GM13977 (cell line): ENCODE measurements at regions not wholly inside any gene's neighbourhood (a gene's known extent, or its start where the extent isn't known, plus 50 kb on each side); places are given as distances from the start of the nearest gene placed in this dataset.

Experiments used
- DNase-seq: peaks from one replicate; pipeline ENCODE4 v3.0.0; 2012; ENCODE audit warnings: low spot score
- in situ Hi-C: fragments of 300-500 bp; cut with MboI; formaldehyde crosslinking; loops from one replicate; pipeline ENCODE4 v1.12.0; 2022; ENCODE audit warnings: low sequenced_read_pairs, low pct_unique_long_range_greater_than_20kb, mixed read lengths, inconsistent platforms; ENCODE audit not compliant: unreplicated experiment
- TF ChIP-seq, protein P1 (sequence below): IDR thresholded peaks from 2 replicates; pipeline ENCODE4 v1.5.1; 2012; ENCODE audit warnings: mild to moderate bottlenecking, control low read depth; ENCODE audit not compliant: insufficient read depth; ENCODE audit errors: extremely low read depth, missing control alignments

GRCh38 chr9:86452201-86452828 lies 98.1 kb upstream of the TUT7 start:
- TF ChIP-seq, protein P1, sequence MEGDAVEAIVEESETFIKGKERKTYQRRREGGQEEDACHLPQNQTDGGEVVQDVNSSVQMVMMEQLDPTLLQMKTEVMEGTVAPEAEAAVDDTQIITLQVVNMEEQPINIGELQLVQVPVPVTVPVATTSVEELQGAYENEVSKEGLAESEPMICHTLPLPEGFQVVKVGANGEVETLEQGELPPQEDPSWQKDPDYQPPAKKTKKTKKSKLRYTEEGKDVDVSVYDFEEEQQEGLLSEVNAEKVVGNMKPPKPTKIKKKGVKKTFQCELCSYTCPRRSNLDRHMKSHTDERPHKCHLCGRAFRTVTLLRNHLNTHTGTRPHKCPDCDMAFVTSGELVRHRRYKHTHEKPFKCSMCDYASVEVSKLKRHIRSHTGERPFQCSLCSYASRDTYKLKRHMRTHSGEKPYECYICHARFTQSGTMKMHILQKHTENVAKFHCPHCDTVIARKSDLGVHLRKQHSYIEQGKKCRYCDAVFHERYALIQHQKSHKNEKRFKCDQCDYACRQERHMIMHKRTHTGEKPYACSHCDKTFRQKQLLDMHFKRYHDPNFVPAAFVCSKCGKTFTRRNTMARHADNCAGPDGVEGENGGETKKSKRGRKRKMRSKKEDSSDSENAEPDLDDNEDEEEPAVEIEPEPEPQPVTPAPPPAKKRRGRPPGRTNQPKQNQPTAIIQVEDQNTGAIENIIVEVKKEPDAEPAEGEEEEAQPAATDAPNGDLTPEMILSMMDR = no peak
- in situ Hi-C loops = no loop called here
- DNase-seq = no peak

GRCh38 chr9:86449246-86449645 lies 95.0 kb upstream of the TUT7 start:
- in situ Hi-C loops = loop anchor here (25.0 kb wide), 1 partner anchor 863 kb away; no protein-coding TSS in a partner anchor
- DNase-seq = no peak
- TF ChIP-seq, protein P1 = no peak

DNA sequence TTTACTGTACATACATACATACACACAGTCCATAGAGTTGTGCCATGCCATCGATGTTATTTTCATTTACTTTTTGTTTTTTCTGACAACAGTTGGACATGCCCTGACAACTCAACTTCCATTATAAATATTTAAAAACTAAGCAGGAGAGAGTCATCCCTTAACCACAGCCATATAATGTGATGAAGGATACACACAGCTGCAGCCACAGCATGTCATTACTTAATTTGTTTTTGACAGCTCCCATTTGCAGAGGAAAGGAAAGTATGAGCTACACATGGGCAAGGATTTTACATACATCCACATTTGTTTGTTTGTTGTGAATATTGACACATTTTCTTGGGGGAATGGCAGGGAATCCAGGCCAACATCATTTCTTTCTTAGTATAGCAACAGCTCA lies 91.5 kb upstream of the TUT7 start:
- DNase-seq = no peak
- in situ Hi-C loops = loop anchor here (25.0 kb wide), 1 partner anchor 867 kb away; no protein-coding TSS in a partner anchor
- TF ChIP-seq, protein P1 = no peak

GRCh38 chr9:86443992-86444391 lies 89.8 kb upstream of the TUT7 start:
- DNase-seq = no peak

DNA sequence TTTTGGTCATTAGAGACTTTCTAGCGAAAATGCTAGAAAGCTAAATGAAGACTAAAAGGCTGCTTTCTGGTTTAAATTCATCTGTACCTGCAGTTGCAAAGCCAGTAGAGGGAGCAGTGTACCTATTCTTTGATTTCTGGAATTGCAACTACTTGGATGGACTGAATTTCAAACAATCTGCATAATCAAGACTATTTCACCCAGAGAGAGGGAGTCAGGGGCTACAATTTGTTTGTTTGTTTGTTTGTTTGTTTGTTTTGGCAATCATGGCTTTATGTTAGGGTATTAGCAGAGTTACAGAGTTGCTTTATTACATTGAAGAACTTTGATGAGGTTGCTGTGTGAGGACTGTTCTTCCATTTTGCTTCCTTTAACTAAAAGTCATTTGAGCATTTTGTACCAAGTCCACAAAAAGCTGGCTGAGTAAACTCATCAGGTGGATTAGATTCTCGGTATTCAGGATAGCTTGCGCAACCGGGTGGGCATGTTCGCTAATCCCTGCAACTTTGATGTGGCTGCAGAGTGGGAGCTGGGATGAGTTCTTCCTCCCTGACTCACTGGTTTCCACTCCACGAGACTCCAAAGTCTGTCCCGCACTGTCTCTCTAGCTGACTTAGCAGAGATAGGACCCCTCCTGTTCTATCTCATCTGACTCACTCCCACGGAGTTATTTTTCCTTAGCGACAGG lies 80.0 kb upstream of the TUT7 start:
- DNase-seq = peak; percentile 49
- TF ChIP-seq, protein P1 = peak; percentile 78
- in situ Hi-C loops = loop anchor here (25.0 kb wide), 1 partner anchor 878 kb away; no protein-coding TSS in a partner anchor

More at GRCh38 chr9:86443992-86444391, 89.8 kb upstream of the TUT7 start:
- in situ Hi-C loops = loop anchor here (25.0 kb wide), 1 partner anchor 868 kb away; no protein-coding TSS in a partner anchor
- TF ChIP-seq, protein P1 = no peak

GRCh38 chr9:86424251-86424891 lies 70.2 kb upstream of the TUT7 start:
- in situ Hi-C loops = no loop called here
- TF ChIP-seq, protein P1 = no peak

More at GRCh38 chr9:86424251-86424891, 70.2 kb upstream of the TUT7 start:
- no peak for DNase-seq
